Epithelial cell of esophagus (primary cell): ENCODE measurements at regions not wholly inside any gene's neighbourhood (a gene's known extent, or its start where the extent isn't known, plus 50 kb on each side); places are given as distances from the start of the nearest gene placed in this dataset.

Experiments
- DNase-seq: peaks from one replicate; pipeline ENCODE4 v3.0.0; 2010; ENCODE audit warnings: low read depth
- H3K4me3 ChIP-seq: 2 replicates; pipeline ENCODE4 v1.5.1; 2011; ENCODE audit warnings: mild to moderate bottlenecking, low read length, control low read depth
- CTCF ChIP-seq: IDR thresholded peaks from 2 replicates; pipeline ENCODE4 v1.5.1; 2011; ENCODE audit warnings: low read depth, mild to moderate bottlenecking, low read length, control low read depth, inconsistent platforms; ENCODE audit not compliant: insufficient read depth; ENCODE audit errors: missing control alignments

- no peak overlapping the region for H3K4me3 ChIP-seq
- no peak for TF ChIP-seq CTCF
- peak; percentile 89 for DNase-seq
Observed at GRCh38 chr2:191488135-191488534, 189.8 kb upstream of the NABP1 start.

GRCh38 chr2:191489177-191489576 is 188.8 kb upstream of the NABP1 start:
- H3K4me3 ChIP-seq: no peak overlapping the region
- no peak for TF ChIP-seq CTCF
- DNase-seq: no peak

- H3K4me3 ChIP-seq: no peak overlapping the region
- no peak for TF ChIP-seq CTCF
- DNase-seq: no peak
Observed at GRCh38 chr2:191496838-191497237, 181.1 kb upstream of the NABP1 start.

- no peak for DNase-seq
- H3K4me3 ChIP-seq: no peak overlapping the region
- no peak for TF ChIP-seq CTCF
Observed at GRCh38 chr2:191497822-191498221, 180.1 kb upstream of the NABP1 start.

- no peak overlapping the region for H3K4me3 ChIP-seq
- no peak for TF ChIP-seq CTCF
- DNase-seq: no peak
Observed at GRCh38 chr2:191499050-191499449, 178.9 kb upstream of the NABP1 start.

GRCh38 chr2:191499874-191500565 is 177.9 kb upstream of the NABP1 start:
- no peak for DNase-seq
- no peak for TF ChIP-seq CTCF
- no peak overlapping the region for H3K4me3 ChIP-seq

GRCh38 chr2:191500566-191500883 is 177.4 kb upstream of the NABP1 start:
- no peak for DNase-seq
- TF ChIP-seq CTCF: no peak
- H3K4me3 ChIP-seq: no peak overlapping the region
